ENCODE measurements at regions not wholly inside any gene's neighbourhood (a gene's known extent, or its start where the extent isn't known, plus 50 kb on each side); places are given as distances from the start of the nearest gene placed in this dataset.
"Not testable (repeated sequence)": the region's sequence is repeated elsewhere in the genome, so short reads cannot be mapped to it uniquely, and the experiment has no call there.

DNA sequence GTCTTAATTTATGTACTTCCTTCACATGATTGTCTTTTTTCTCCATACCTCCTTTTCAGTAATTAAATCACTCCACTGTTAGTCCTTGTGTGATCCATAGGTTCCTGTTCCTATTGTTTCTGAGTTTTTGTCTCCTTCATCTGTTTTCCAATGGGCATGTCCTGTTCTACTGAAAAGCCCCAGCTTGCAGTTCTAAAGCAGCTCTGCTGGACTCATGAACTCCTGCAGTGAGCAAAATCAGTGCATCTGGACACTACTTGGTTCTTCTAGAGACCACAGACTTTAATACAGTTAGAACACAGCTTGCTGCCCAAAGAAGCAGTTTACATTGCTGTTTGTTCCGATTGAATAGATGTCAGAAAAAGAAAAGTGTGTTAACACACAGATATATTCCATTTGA, 593.3 kb upstream of the HS3ST5 start:
- Histone ChIP-seq H3K9me3 (ENCODE audit: low read depth, low read length) (no peaks in the 10 kb centered on the region), H3K36me3 (ENCODE audit: insufficient read depth, low read length) (no peaks in the 10 kb centered on the region), H3K9ac (ENCODE audit: insufficient read length) (no peak overlapping the region), H3K4me3 (no peak overlapping the region), H3K27ac (no peak overlapping the region)
- DNase-seq (ENCODE audit: low read depth, low spot score) = no peak
- TF ChIP-seq EZH2 (IDR thresholded peaks at IDR 0.05) (no peak), FOXP2 (optimal IDR thresholded peaks at IDR 0.05; ENCODE audit: control extremely low read depth, extremely low read length, insufficient read depth) (no peak), POLR2AphosphoS5 (IDR thresholded peaks at IDR 0.05; ENCODE audit: borderline replicate concordance, low read depth, low read length) (no peak)

DNA sequence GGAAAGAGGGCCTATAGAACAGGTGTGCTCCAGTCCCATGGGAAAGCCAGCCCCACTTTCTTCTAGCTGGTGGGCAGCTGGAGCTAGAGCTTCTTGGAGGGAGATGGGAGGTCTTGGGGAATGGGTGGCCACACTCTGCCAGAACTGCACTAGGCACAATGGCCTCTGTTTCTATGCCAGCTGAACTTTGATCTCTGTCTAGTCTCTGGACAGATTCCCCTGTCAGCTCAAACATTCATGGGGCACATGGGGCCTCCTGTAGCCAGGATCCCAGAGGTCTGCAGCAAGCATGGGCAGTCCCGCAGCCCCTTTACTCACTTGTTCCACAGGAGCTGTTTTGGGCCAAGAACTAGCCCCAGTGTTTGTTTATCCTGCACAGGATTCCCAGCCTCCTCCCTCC, 591.3 kb upstream of the HS3ST5 start:
- Histone ChIP-seq H3K4me3 (no peak overlapping the region), H3K36me3 (ENCODE audit: insufficient read depth, low read length) (no peaks in the 10 kb centered on the region), H3K27ac (no peak overlapping the region), H3K9me3 (ENCODE audit: low read depth, low read length) (no peaks in the 10 kb centered on the region), H3K9ac (ENCODE audit: insufficient read length) (no peak overlapping the region)
- no peak for DNase-seq (ENCODE audit: low read depth, low spot score)
- TF ChIP-seq EZH2 (IDR thresholded peaks at IDR 0.05) = no peak
- TF ChIP-seq FOXP2 (optimal IDR thresholded peaks at IDR 0.05; ENCODE audit: control extremely low read depth, extremely low read length, insufficient read depth) = no peak
- TF ChIP-seq POLR2AphosphoS5 (IDR thresholded peaks at IDR 0.05; ENCODE audit: borderline replicate concordance, low read depth, low read length) = no peak

GRCh38 chr6:114928731-114929130, 585.9 kb upstream of the HS3ST5 start:
- not testable (repeated sequence) for H3K27ac ChIP-seq; H3K9me3 ChIP-seq (ENCODE audit: low read depth, low read length); H3K9ac ChIP-seq (ENCODE audit: insufficient read length); H3K36me3 ChIP-seq (ENCODE audit: insufficient read depth, low read length); DNase-seq (ENCODE audit: low read depth, low spot score); H3K4me3 ChIP-seq

DNA sequence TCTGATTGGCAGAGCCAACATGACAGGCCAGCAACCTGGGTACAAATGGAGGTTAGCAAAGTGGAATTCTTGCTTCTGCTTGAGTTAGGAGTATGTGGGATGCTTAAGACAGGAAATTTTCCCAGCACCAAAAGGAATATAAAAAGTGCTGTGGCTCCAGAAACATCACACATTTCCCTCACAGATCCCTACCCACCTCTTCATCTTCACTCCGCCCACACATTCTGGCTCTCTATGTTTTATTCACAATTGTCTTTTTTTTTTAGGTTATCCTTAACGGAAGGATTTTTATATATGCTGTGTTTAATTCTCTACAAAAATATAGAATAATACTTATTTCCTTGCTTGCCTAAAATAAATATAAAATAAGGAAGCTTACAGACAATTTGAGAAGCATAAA, 563.3 kb upstream of the HS3ST5 start:
- Histone ChIP-seq H3K9me3 (ENCODE audit: low read depth, low read length) (no peaks in the 10 kb centered on the region), H3K9ac (ENCODE audit: insufficient read length) (no peak overlapping the region), H3K4me3 (no peak overlapping the region), H3K27ac (no peak overlapping the region), H3K36me3 (ENCODE audit: insufficient read depth, low read length) (no peaks in the 10 kb centered on the region)
- no peak for TF ChIP-seq POLR2AphosphoS5 (IDR thresholded peaks at IDR 0.05; ENCODE audit: borderline replicate concordance, low read depth, low read length)
- no peak for DNase-seq (ENCODE audit: low read depth, low spot score)

DNA sequence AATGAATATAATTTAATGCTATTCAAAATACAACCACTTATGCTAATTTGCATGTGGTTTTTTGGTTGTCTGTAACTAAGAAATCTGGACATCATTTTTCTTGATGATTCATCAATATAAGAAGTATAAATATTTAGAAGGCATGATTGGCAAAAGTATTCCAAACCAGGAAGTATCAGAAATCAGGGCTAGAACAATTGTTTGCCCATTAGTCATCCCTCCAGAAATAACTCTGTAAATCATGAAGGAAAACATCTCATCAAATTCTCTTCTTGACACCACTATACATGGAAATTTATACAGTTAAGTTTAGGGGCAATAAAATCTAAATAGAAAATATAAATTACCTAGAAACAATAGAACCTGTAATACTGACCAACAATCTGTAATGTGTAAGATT, 554.7 kb upstream of the HS3ST5 start:
- Histone ChIP-seq H3K9me3 (ENCODE audit: low read depth, low read length) (0 out of 2 replicates have a peak, but pooled peaks cover 5% of the 10 kb centered on the region), H3K27ac (no peak overlapping the region), H3K36me3 (ENCODE audit: insufficient read depth, low read length) (no peaks in the 10 kb centered on the region), H3K4me3 (no peak overlapping the region), H3K9ac (ENCODE audit: insufficient read length) (no peak overlapping the region)
- TF ChIP-seq EZH2 (IDR thresholded peaks at IDR 0.05) (no peak), POLR2AphosphoS5 (IDR thresholded peaks at IDR 0.05; ENCODE audit: borderline replicate concordance, low read depth, low read length) (no peak), FOXP2 (optimal IDR thresholded peaks at IDR 0.05; ENCODE audit: control extremely low read depth, extremely low read length, insufficient read depth) (no peak)
- DNase-seq (ENCODE audit: low read depth, low spot score) = no peak

GRCh38 chr6:114892211-114892610, 549.4 kb upstream of the HS3ST5 start:
- no peak overlapping the region for H3K27ac ChIP-seq
- no peaks in the 10 kb centered on the region for H3K9me3 ChIP-seq (ENCODE audit: low read depth, low read length)
- H3K4me3 ChIP-seq = no peak overlapping the region
- H3K9ac ChIP-seq (ENCODE audit: insufficient read length) = no peak overlapping the region
- no peak for DNase-seq (ENCODE audit: low read depth, low spot score)
- no peaks in the 10 kb centered on the region for H3K36me3 ChIP-seq (ENCODE audit: insufficient read depth, low read length)
- TF ChIP-seq FOXP2 (optimal IDR thresholded peaks at IDR 0.05; ENCODE audit: control extremely low read depth, extremely low read length, insufficient read depth) (no peak), EZH2 (IDR thresholded peaks at IDR 0.05) (no peak), POLR2AphosphoS5 (IDR thresholded peaks at IDR 0.05; ENCODE audit: borderline replicate concordance, low read depth, low read length) (no peak)

GRCh38 chr6:114888241-114888640, 545.4 kb upstream of the HS3ST5 start:
- Histone ChIP-seq H3K9ac (ENCODE audit: insufficient read length) (no peak overlapping the region), H3K36me3 (ENCODE audit: insufficient read depth, low read length) (no peaks in the 10 kb centered on the region), H3K9me3 (ENCODE audit: low read depth, low read length) (no peaks in the 10 kb centered on the region), H3K27ac (no peak overlapping the region), H3K4me3 (no peak overlapping the region)
- TF ChIP-seq POLR2AphosphoS5 (IDR thresholded peaks at IDR 0.05; ENCODE audit: borderline replicate concordance, low read depth, low read length) (no peak), EZH2 (IDR thresholded peaks at IDR 0.05) (no peak), FOXP2 (optimal IDR thresholded peaks at IDR 0.05; ENCODE audit: control extremely low read depth, extremely low read length, insufficient read depth) (no peak)
- no peak for DNase-seq (ENCODE audit: low read depth, low spot score)

- Histone ChIP-seq H3K36me3 (ENCODE audit: insufficient read depth, low read length) (no peaks in the 10 kb centered on the region), H3K9ac (ENCODE audit: insufficient read length) (no peak overlapping the region), H3K27ac (no peak overlapping the region), H3K4me3 (no peak overlapping the region), H3K9me3 (ENCODE audit: low read depth, low read length) (no peaks in the 10 kb centered on the region)
- TF ChIP-seq EZH2 (IDR thresholded peaks at IDR 0.05) = no peak
- TF ChIP-seq FOXP2 (optimal IDR thresholded peaks at IDR 0.05; ENCODE audit: control extremely low read depth, extremely low read length, insufficient read depth) = no peak
- DNase-seq (ENCODE audit: low read depth, low spot score) = no peak
These were observed 544.0 kb upstream of the HS3ST5 start for GRCh38 chr6:114886670-114887436.

DNA sequence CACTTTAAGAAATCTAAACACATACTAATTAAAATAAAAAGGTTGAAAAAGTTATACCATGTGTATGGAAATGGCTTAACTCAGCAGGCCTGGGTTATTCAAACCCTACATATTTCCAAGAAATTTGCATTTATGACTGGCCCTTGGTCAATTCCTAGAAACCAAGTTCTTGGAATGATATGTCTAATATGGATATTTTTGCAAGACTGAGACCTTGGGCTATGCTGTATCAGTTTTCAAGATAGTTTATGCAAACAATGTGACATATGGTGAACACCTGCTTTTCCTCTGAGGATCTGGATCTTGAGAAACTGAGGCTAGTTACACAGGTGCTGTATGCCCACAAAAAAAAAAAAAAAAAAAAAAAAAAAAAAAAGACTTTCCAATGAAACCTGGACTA, 536.9 kb upstream of the HS3ST5 start:
- DNase-seq (ENCODE audit: low read depth, low spot score) = no peak
- H3K9me3 ChIP-seq (ENCODE audit: low read depth, low read length) = no peaks in the 10 kb centered on the region
- TF ChIP-seq FOXP2 (optimal IDR thresholded peaks at IDR 0.05; ENCODE audit: control extremely low read depth, extremely low read length, insufficient read depth) = no peak
- no peak for TF ChIP-seq EZH2 (IDR thresholded peaks at IDR 0.05)
- no peak for TF ChIP-seq POLR2AphosphoS5 (IDR thresholded peaks at IDR 0.05; ENCODE audit: borderline replicate concordance, low read depth, low read length)
- no peak overlapping the region for H3K9ac ChIP-seq (ENCODE audit: insufficient read length)
- H3K36me3 ChIP-seq (ENCODE audit: insufficient read depth, low read length) = no peaks in the 10 kb centered on the region
- H3K4me3 ChIP-seq = no peak overlapping the region
- no peak overlapping the region for H3K27ac ChIP-seq

Data from SK-N-MC (cell line).